Esophagus squamous epithelium (tissue), 4 donors: ENCODE measurements at regions not wholly inside any gene's neighbourhood (a gene's known extent, or its start where the extent isn't known, plus 50 kb on each side); places are given as distances from the start of the nearest gene placed in this dataset.

Source experiments
- POLR2A ChIP-seq, 4 donors: fragments of 450-650 bp; IDR thresholded peaks; one replicate each; pipeline ENCODE4 v1.6.1; 2017; ENCODE audit warnings: antibody characterized with exemption in 4 of 4, mild to moderate bottlenecking in 4 of 4, moderate library complexity in 3 of 4
- TF ChIP-seq, protein P1 (sequence below), 6 experiments: fragments of 450-650 bp in 4 of 6; fragments of 200-600 bp in 2 of 6; sonication (generic) in 2 of 6; IDR thresholded peaks; one replicate each; pipeline ENCODE4 v1.5.1; 2016 to 2019; ENCODE audit warnings: antibody characterized with exemption in 6 of 6, mild to moderate bottlenecking in 4 of 6, moderate library complexity in 4 of 6

DNA sequence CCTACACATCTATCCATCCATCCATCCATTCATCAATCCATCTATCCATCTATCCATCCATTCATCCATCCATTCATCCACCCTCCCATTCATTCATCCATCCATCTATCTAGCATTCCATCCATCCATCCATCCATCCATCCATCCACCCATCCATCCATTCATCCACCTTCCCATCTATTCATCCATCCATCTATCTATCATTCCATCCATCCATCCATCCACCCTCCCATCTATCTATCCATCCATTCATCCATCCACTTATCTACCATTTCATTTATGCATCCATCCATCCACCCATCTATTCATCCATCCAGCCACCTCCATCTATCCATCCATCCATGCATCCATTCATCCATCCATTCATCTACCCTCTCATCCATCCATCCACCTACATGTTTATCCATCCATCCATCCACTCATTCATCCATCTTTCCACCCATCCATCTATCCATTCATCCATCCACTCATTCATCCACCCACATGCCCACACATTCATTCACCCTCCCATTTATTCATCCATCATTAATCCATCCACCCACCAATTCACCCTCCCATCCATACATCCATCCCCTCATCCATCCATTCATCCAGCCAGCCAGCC lies 258.5 kb downstream of the CRLF2 start:
- TF ChIP-seq, protein P1, sequence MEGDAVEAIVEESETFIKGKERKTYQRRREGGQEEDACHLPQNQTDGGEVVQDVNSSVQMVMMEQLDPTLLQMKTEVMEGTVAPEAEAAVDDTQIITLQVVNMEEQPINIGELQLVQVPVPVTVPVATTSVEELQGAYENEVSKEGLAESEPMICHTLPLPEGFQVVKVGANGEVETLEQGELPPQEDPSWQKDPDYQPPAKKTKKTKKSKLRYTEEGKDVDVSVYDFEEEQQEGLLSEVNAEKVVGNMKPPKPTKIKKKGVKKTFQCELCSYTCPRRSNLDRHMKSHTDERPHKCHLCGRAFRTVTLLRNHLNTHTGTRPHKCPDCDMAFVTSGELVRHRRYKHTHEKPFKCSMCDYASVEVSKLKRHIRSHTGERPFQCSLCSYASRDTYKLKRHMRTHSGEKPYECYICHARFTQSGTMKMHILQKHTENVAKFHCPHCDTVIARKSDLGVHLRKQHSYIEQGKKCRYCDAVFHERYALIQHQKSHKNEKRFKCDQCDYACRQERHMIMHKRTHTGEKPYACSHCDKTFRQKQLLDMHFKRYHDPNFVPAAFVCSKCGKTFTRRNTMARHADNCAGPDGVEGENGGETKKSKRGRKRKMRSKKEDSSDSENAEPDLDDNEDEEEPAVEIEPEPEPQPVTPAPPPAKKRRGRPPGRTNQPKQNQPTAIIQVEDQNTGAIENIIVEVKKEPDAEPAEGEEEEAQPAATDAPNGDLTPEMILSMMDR (IDR thresholded peaks at IDR 0.05), result no peak
- TF ChIP-seq POLR2A (IDR thresholded peaks at IDR 0.05), result no peak
